WI38 (cell line): ENCODE measurements at regions not wholly inside any gene's neighbourhood (a gene's known extent, or its start where the extent isn't known, plus 50 kb on each side); places are given as distances from the start of the nearest gene placed in this dataset.

Experiments used
- H3K4me3 ChIP-seq: 2 replicates; pipeline ENCODE4 v1.5.1; 2011; ENCODE audit warnings: low read depth, mild to moderate bottlenecking, control low read depth, low read length
- CTCF ChIP-seq: IDR thresholded peaks from 2 replicates; pipeline ENCODE4 v1.5.1; 2012; ENCODE audit warnings: low read depth, mild to moderate bottlenecking, control low read depth, low read length

- no peak overlapping the region for H3K4me3 ChIP-seq
- TF ChIP-seq CTCF = no peak
Measured at GRCh38 chr4:128589384-128589965, 220.0 kb upstream of the JADE1 start.

GRCh38 chr4:128587382-128587781 is 222.1 kb upstream of the JADE1 start:
- TF ChIP-seq CTCF = no peak
- no peak overlapping the region for H3K4me3 ChIP-seq

- H3K4me3 ChIP-seq = no peak overlapping the region
- no peak for TF ChIP-seq CTCF
Measured at GRCh38 chr4:128583753-128584712, 225.5 kb upstream of the JADE1 start.

- no peak for TF ChIP-seq CTCF
- H3K4me3 ChIP-seq = no peak overlapping the region
Measured at GRCh38 chr4:128582427-128582870, 227.1 kb upstream of the JADE1 start.

- TF ChIP-seq CTCF = no peak
Measured at GRCh38 chr4:128579154-128579853, 230.2 kb upstream of the JADE1 start.

GRCh38 chr4:128574706-128575105 is 234.8 kb upstream of the JADE1 start:
- TF ChIP-seq CTCF = peak; percentile 42
- H3K4me3 ChIP-seq = no peak overlapping the region

More at GRCh38 chr4:128579154-128579853, 230.2 kb upstream of the JADE1 start:
- H3K4me3 ChIP-seq = no peak overlapping the region
